ENCODE measurements at regions not wholly inside any gene's neighbourhood (a gene's known extent, or its start where the extent isn't known, plus 50 kb on each side); places are given as distances from the start of the nearest gene placed in this dataset.

- TF ChIP-seq ZNF274 (IDR thresholded peaks at IDR 0.05; ENCODE audit: low read depth, low read length), result no peak
- no peak for TF ChIP-seq YY1 (IDR thresholded peaks at IDR 0.05; ENCODE audit: insufficient read depth, insufficient read length)
These were observed 276.4 kb downstream of the UTRN start for GRCh38 chr6:144561455-144562043.

Measured in NT2/D1 (cell line).